Neural progenitor cell (in vitro differentiated cells): ENCODE measurements at regions not wholly inside any gene's neighbourhood (a gene's known extent, or its start where the extent isn't known, plus 50 kb on each side); places are given as distances from the start of the nearest gene placed in this dataset.

Experiments used
- DNase-seq: peaks from one replicate; pipeline ENCODE4 v3.0.0-alpha.2; 2016; ENCODE audit warnings: low spot score
- H2AFZ ChIP-seq: fragments of 200-600 bp; sonication (generic); replicated peaks from 2 replicates; pipeline ENCODE4 v1.6.1; 2016; ENCODE audit warnings: antibody characterized with exemption
- H3F3A ChIP-seq: fragments of 200-600 bp; sonication (generic); 2 replicates; pipeline ENCODE4 v1.6.1; 2016; ENCODE audit warnings: antibody characterized with exemption, low read depth
- H3K27ac ChIP-seq: fragments of 200-600 bp; sonication (generic); 2 replicates; pipeline ENCODE4 v1.5.1; 2016; ENCODE audit warnings: mild to moderate bottlenecking
- H3K27me3 ChIP-seq: fragments of 200-600 bp; sonication (generic); 2 replicates; pipeline ENCODE4 v1.6.1; 2016; ENCODE audit warnings: mild to moderate bottlenecking, moderate library complexity
- H3K36me3 ChIP-seq: fragments of 200-600 bp; sonication (generic); 2 replicates; pipeline ENCODE4 v1.5.1; 2016
- H3K4me1 ChIP-seq: fragments of 200-600 bp; sonication (generic); 2 replicates; pipeline ENCODE4 v1.6.1; 2016; ENCODE audit warnings: mixed run types
- H3K4me2 ChIP-seq: fragments of 200-600 bp; sonication (generic); 2 replicates; pipeline ENCODE4 v1.6.1; 2016
- H3K4me3 ChIP-seq: fragments of 200-600 bp; sonication (generic); 2 replicates; pipeline ENCODE4 v1.5.1; 2016
- H3K79me2 ChIP-seq: fragments of 200-600 bp; sonication (generic); 2 replicates; pipeline ENCODE4 v1.6.1; 2016; ENCODE audit warnings: low read depth
- H3K9ac ChIP-seq: fragments of 200-600 bp; sonication (generic); 2 replicates; pipeline ENCODE4 v1.6.1; 2016
- H3K9me3 ChIP-seq: fragments of 200-600 bp; sonication (generic); 2 replicates; pipeline ENCODE4 v1.5.1; 2016; ENCODE audit warnings: low read depth
- H4K20me1 ChIP-seq: fragments of 200-600 bp; sonication (generic); 2 replicates; pipeline ENCODE4 v1.6.1; 2016; ENCODE audit warnings: low read depth
- H3K27ac Mint-ChIP-seq: 3 replicates; pipeline ENCODE4 v1.8.0; 2021; ENCODE audit warnings: mixed read lengths
- H3K27me3 Mint-ChIP-seq: 2 replicates; pipeline ENCODE4 v1.8.0; 2022; ENCODE audit warnings: low read depth, mild to moderate bottlenecking, inconsistent platforms, moderate library complexity, mixed read lengths; ENCODE audit not compliant: insufficient read depth
- H3K36me3 Mint-ChIP-seq: 3 replicates; pipeline ENCODE4 v1.8.0; 2021; ENCODE audit warnings: mixed read lengths
- H3K4me1 Mint-ChIP-seq: 3 replicates; pipeline ENCODE4 v1.8.0; 2021; ENCODE audit warnings: mixed read lengths
- H3K4me3 Mint-ChIP-seq: 3 replicates; pipeline ENCODE4 v1.8.0; 2021; ENCODE audit warnings: mild to moderate bottlenecking, moderate library complexity, mixed read lengths
- H3K9me3 Mint-ChIP-seq: 3 replicates; pipeline ENCODE4 v1.8.0; 2020; ENCODE audit warnings: mixed read lengths
- CTCF ChIP-seq: fragments of 200-600 bp; sonication (generic); IDR thresholded peaks from 2 replicates; pipeline ENCODE4 v1.5.1; 2017; ENCODE audit warnings: antibody characterized with exemption, mild to moderate bottlenecking
- EZH2 ChIP-seq: fragments of 200-600 bp; sonication (generic); IDR thresholded peaks from 2 replicates; pipeline ENCODE4 v1.6.1; 2017; ENCODE audit warnings: antibody characterized with exemption, mild to moderate bottlenecking, moderate library complexity
- EZH2phosphoT487 ChIP-seq: fragments of 200-600 bp; sonication (generic); IDR thresholded peaks from 2 replicates; pipeline ENCODE4 v1.6.1; 2017; ENCODE audit warnings: antibody characterized with exemption

- H3K9me3 Mint-ChIP-seq: no peaks in the 10 kb centered on the region
- peaks cover 20% of the 10 kb centered on the region for H3K4me1 Mint-ChIP-seq
- Histone ChIP-seq H4K20me1 (no peaks in the 10 kb centered on the region), H3K4me3 (no peak overlapping the region), H2AFZ (no peak overlapping the region), H3K9ac (no peak overlapping the region), H3K4me1 (peaks cover 21% of the 10 kb centered on the region), H3K4me2 (no peak overlapping the region), H3K27ac (no peak overlapping the region), H3F3A (no peaks in the 10 kb centered on the region), H3K36me3 (no peaks in the 10 kb centered on the region), H3K79me2 (no peaks in the 10 kb centered on the region), H3K27me3 (no peaks in the 10 kb centered on the region), H3K9me3 (no peaks in the 10 kb centered on the region)
- no peaks in the 10 kb centered on the region for H3K36me3 Mint-ChIP-seq
- DNase-seq: no peak
- no peak overlapping the region for H3K4me3 Mint-ChIP-seq
- no peak overlapping the region for H3K27ac Mint-ChIP-seq
- TF ChIP-seq CTCF: no peak
- TF ChIP-seq EZH2: no peak
- no peak for TF ChIP-seq EZH2phosphoT487
- H3K27me3 Mint-ChIP-seq: no peaks in the 10 kb centered on the region
These were observed 1526.9 kb upstream of the ACVR2A start for GRCh38 chr2:146317959-146318358.

- Histone ChIP-seq H3K36me3 (no peaks in the 10 kb centered on the region), H2AFZ (no peak overlapping the region), H3K27me3 (no peaks in the 10 kb centered on the region), H3F3A (no peaks in the 10 kb centered on the region), H3K4me2 (no peak overlapping the region), H4K20me1 (no peaks in the 10 kb centered on the region), H3K9me3 (no peaks in the 10 kb centered on the region), H3K9ac (no peak overlapping the region), H3K79me2 (no peaks in the 10 kb centered on the region), H3K27ac (no peak overlapping the region), H3K4me1 (peaks cover 10% of the 10 kb centered on the region), H3K4me3 (no peak overlapping the region)
- H3K27ac Mint-ChIP-seq: no peak overlapping the region
- H3K36me3 Mint-ChIP-seq: no peaks in the 10 kb centered on the region
- no peak for DNase-seq
- H3K4me1 Mint-ChIP-seq: peaks cover 2% of the 10 kb centered on the region
- TF ChIP-seq CTCF: peak; percentile 32
- no peak for TF ChIP-seq EZH2phosphoT487
- no peak for TF ChIP-seq EZH2
- peaks cover 3% of the 10 kb centered on the region for H3K9me3 Mint-ChIP-seq
- no peak overlapping the region for H3K4me3 Mint-ChIP-seq
- no peaks in the 10 kb centered on the region for H3K27me3 Mint-ChIP-seq
These were observed 1531.9 kb upstream of the ACVR2A start for GRCh38 chr2:146312899-146313298.

GRCh38 chr2:146305164-146305563, 1539.7 kb upstream of the ACVR2A start:
- H3K27ac Mint-ChIP-seq: no peak overlapping the region
- Histone ChIP-seq H3K79me2 (no peaks in the 10 kb centered on the region), H3K9me3 (no peaks in the 10 kb centered on the region), H4K20me1 (no peaks in the 10 kb centered on the region), H3K4me2 (no peak overlapping the region), H3F3A (no peaks in the 10 kb centered on the region), H3K4me3 (no peak overlapping the region), H3K36me3 (no peaks in the 10 kb centered on the region), H3K27ac (no peak overlapping the region), H3K27me3 (no peaks in the 10 kb centered on the region), H3K4me1 (no peaks in the 10 kb centered on the region), H3K9ac (no peak overlapping the region), H2AFZ (peak overlapping the region; percentile 17)
- H3K27me3 Mint-ChIP-seq: no peaks in the 10 kb centered on the region
- DNase-seq: no peak
- H3K9me3 Mint-ChIP-seq: peaks cover 12% of the 10 kb centered on the region
- no peaks in the 10 kb centered on the region for H3K4me1 Mint-ChIP-seq
- TF ChIP-seq EZH2phosphoT487: no peak
- TF ChIP-seq EZH2: no peak
- TF ChIP-seq CTCF: no peak
- H3K4me3 Mint-ChIP-seq: no peak overlapping the region
- no peaks in the 10 kb centered on the region for H3K36me3 Mint-ChIP-seq
